GM13976 (cell line): ENCODE measurements at regions not wholly inside any gene's neighbourhood (a gene's known extent, or its start where the extent isn't known, plus 50 kb on each side); places are given as distances from the start of the nearest gene placed in this dataset.

ENCODE experiments used
- DNase-seq: peaks from one replicate; pipeline ENCODE4 v3.0.0; 2012; ENCODE audit warnings: low spot score
- CTCF ChIP-seq: IDR thresholded peaks from 2 replicates; pipeline ENCODE4 v1.5.1; 2012; ENCODE audit warnings: borderline replicate concordance, mild to moderate bottlenecking; ENCODE audit not compliant: insufficient read depth; ENCODE audit errors: extremely low read depth, missing control alignments, control extremely low read depth
- in situ Hi-C: fragments of 300-500 bp; cut with MboI; formaldehyde crosslinking; loops from one replicate; pipeline ENCODE4 v1.12.0; 2022; ENCODE audit warnings: low sequenced_read_pairs, mixed read lengths, inconsistent platforms; ENCODE audit not compliant: unreplicated experiment

- DNase-seq, result no peak
- TF ChIP-seq CTCF, result no peak
Observed at GRCh38 chr5:98104454-98105188, 668.8 kb upstream of the RGMB start.

GRCh38 chr5:98105681-98106080, 667.8 kb upstream of the RGMB start:
- DNase-seq, result no peak
- TF ChIP-seq CTCF, result no peak
- in situ Hi-C loops, result no loop called here

More at GRCh38 chr5:98104454-98105188, 668.8 kb upstream of the RGMB start:
- in situ Hi-C loops, result no loop called here

- in situ Hi-C loops, result no loop called here
- no peak for TF ChIP-seq CTCF
- DNase-seq, result no peak
Observed at GRCh38 chr5:98106116-98107031, 667.1 kb upstream of the RGMB start.

GRCh38 chr5:98108497-98108896, 665.0 kb upstream of the RGMB start:
- no peak for DNase-seq
- in situ Hi-C loops, result no loop called here
- no peak for TF ChIP-seq CTCF

- TF ChIP-seq CTCF, result no peak
- no peak for DNase-seq
- in situ Hi-C loops, result no loop called here
Observed at GRCh38 chr5:98109561-98110006, 663.9 kb upstream of the RGMB start.

GRCh38 chr5:98110282-98110691, 663.2 kb upstream of the RGMB start:
- no peak for TF ChIP-seq CTCF
- in situ Hi-C loops, result no loop called here
- no peak for DNase-seq
